ENCODE measurements at regions not wholly inside any gene's neighbourhood (a gene's known extent, or its start where the extent isn't known, plus 50 kb on each side); places are given as distances from the start of the nearest gene placed in this dataset.

GRCh38 chr12:112645586-112645985, 146.0 kb upstream of the RPH3A start:
- no peak overlapping the region for H3K4me2 ChIP-seq (ENCODE audit: extremely low read depth, insufficient read depth, low read length)
- no peak for TF ChIP-seq EZH2 (IDR thresholded peaks at IDR 0.05; ENCODE audit: low read length, missing control alignments)
- no peak for TF ChIP-seq CTCF (conservative IDR thresholded peaks at IDR 0.05 in 1 of 2, IDR thresholded peaks at IDR 0.05 in 1 of 2; ENCODE audit: low read depth in 1 of 2, low read length in 2 of 2)
- H3K9me3 ChIP-seq (ENCODE audit: control insufficient read depth, insufficient read depth, low read depth, low read length), result no peaks in the 10 kb centered on the region
- no peaks in the 10 kb centered on the region for H3K27me3 ChIP-seq (ENCODE audit: control insufficient read depth, insufficient read depth, low read length)
- no peak overlapping the region for H3K27ac ChIP-seq (ENCODE audit: insufficient read depth, low read length)
- H3K79me2 ChIP-seq (ENCODE audit: control insufficient read depth, insufficient read depth, low read length), result no peaks in the 10 kb centered on the region
- H3K9ac ChIP-seq (ENCODE audit: insufficient read depth, low read length), result no peak overlapping the region
- no peak overlapping the region for H3K4me3 ChIP-seq (replicated peaks in 1 of 4; ENCODE audit: control extremely low read depth in 1 of 4, insufficient read depth in 1 of 4, low read depth in 3 of 4, low read length in 4 of 4)
- no peaks in the 10 kb centered on the region for H3K4me1 ChIP-seq (ENCODE audit: control insufficient read depth, extremely low read depth, insufficient read depth, low read length)
- H4K20me1 ChIP-seq (ENCODE audit: control insufficient read depth, extremely low read depth, insufficient read depth, low read length), result no peaks in the 10 kb centered on the region
- H3K36me3 ChIP-seq (ENCODE audit: control insufficient read depth, insufficient read depth, low read length), result no peaks in the 10 kb centered on the region
- DNase-seq (ENCODE audit: low read depth in 2 of 2), result no peak
- H2AFZ ChIP-seq (ENCODE audit: low read length), result no peak overlapping the region

- Histone ChIP-seq H3K36me3 (ENCODE audit: control insufficient read depth, insufficient read depth, low read length) (no peaks in the 10 kb centered on the region), H3K4me2 (ENCODE audit: extremely low read depth, insufficient read depth, low read length) (no peak overlapping the region), H3K9me3 (ENCODE audit: control insufficient read depth, insufficient read depth, low read depth, low read length) (no peaks in the 10 kb centered on the region), H3K79me2 (ENCODE audit: control insufficient read depth, insufficient read depth, low read length) (no peaks in the 10 kb centered on the region), H2AFZ (ENCODE audit: low read length) (no peak overlapping the region), H3K4me3 (replicated peaks in 1 of 4; ENCODE audit: control extremely low read depth in 1 of 4, insufficient read depth in 1 of 4, low read depth in 3 of 4, low read length in 4 of 4) (no peak overlapping the region), H3K4me1 (ENCODE audit: control insufficient read depth, extremely low read depth, insufficient read depth, low read length) (no peaks in the 10 kb centered on the region), H3K9ac (ENCODE audit: insufficient read depth, low read length) (no peak overlapping the region), H3K27me3 (ENCODE audit: control insufficient read depth, insufficient read depth, low read length) (no peaks in the 10 kb centered on the region), H3K27ac (ENCODE audit: insufficient read depth, low read length) (no peak overlapping the region), H4K20me1 (ENCODE audit: control insufficient read depth, extremely low read depth, insufficient read depth, low read length) (no peaks in the 10 kb centered on the region)
- TF ChIP-seq CTCF (conservative IDR thresholded peaks at IDR 0.05 in 1 of 2, IDR thresholded peaks at IDR 0.05 in 1 of 2; ENCODE audit: low read depth in 1 of 2, low read length in 2 of 2), result no peak
- no peak for TF ChIP-seq EZH2 (IDR thresholded peaks at IDR 0.05; ENCODE audit: low read length, missing control alignments)
- DNase-seq (ENCODE audit: low read depth in 2 of 2), result no peak
Observed at GRCh38 chr12:112656141-112656540, 135.4 kb upstream of the RPH3A start.

- TF ChIP-seq CTCF (conservative IDR thresholded peaks at IDR 0.05 in 1 of 2, IDR thresholded peaks at IDR 0.05 in 1 of 2; ENCODE audit: low read depth in 1 of 2, low read length in 2 of 2) (no peak), EZH2 (IDR thresholded peaks at IDR 0.05; ENCODE audit: low read length, missing control alignments) (no peak)
- Histone ChIP-seq H3K4me2 (ENCODE audit: extremely low read depth, insufficient read depth, low read length) (no peak overlapping the region), H3K79me2 (ENCODE audit: control insufficient read depth, insufficient read depth, low read length) (no peaks in the 10 kb centered on the region), H3K27ac (ENCODE audit: insufficient read depth, low read length) (no peak overlapping the region), H3K9ac (ENCODE audit: insufficient read depth, low read length) (no peak overlapping the region), H3K36me3 (ENCODE audit: control insufficient read depth, insufficient read depth, low read length) (no peaks in the 10 kb centered on the region), H3K27me3 (ENCODE audit: control insufficient read depth, insufficient read depth, low read length) (no peaks in the 10 kb centered on the region), H3K4me3 (replicated peaks in 1 of 4; ENCODE audit: control extremely low read depth in 1 of 4, insufficient read depth in 1 of 4, low read depth in 3 of 4, low read length in 4 of 4) (no peak overlapping the region), H3K9me3 (ENCODE audit: control insufficient read depth, insufficient read depth, low read depth, low read length) (no peaks in the 10 kb centered on the region), H4K20me1 (ENCODE audit: control insufficient read depth, extremely low read depth, insufficient read depth, low read length) (no peaks in the 10 kb centered on the region), H3K4me1 (ENCODE audit: control insufficient read depth, extremely low read depth, insufficient read depth, low read length) (no peaks in the 10 kb centered on the region), H2AFZ (ENCODE audit: low read length) (no peak overlapping the region)
- DNase-seq (ENCODE audit: low read depth in 2 of 2), result peak in 1 of 2 donors; percentile 3
Observed at GRCh38 chr12:112664569-112664968, 127.0 kb upstream of the RPH3A start.
